HG02759 (cell line): ENCODE measurements at regions not wholly inside any gene's neighbourhood (a gene's known extent, or its start where the extent isn't known, plus 50 kb on each side); places are given as distances from the start of the nearest gene placed in this dataset.
"Not testable (repeated sequence)": the region's sequence is repeated elsewhere in the genome, so short reads cannot be mapped to it uniquely, and the experiment has no call there.

Source experiments
- ATAC-seq: cut with Tn5 transposase; IDR thresholded peaks from one replicate; pipeline ENCODE4 v1.9.1; 2021; ENCODE audit warnings: mild to moderate bottlenecking, moderate library complexity; ENCODE audit not compliant: unreplicated experiment

- no peak for ATAC-seq
These were observed 150.5 kb downstream of the UNC5CL start for GRCh38 chr6:40888456-40888990.

DNA sequence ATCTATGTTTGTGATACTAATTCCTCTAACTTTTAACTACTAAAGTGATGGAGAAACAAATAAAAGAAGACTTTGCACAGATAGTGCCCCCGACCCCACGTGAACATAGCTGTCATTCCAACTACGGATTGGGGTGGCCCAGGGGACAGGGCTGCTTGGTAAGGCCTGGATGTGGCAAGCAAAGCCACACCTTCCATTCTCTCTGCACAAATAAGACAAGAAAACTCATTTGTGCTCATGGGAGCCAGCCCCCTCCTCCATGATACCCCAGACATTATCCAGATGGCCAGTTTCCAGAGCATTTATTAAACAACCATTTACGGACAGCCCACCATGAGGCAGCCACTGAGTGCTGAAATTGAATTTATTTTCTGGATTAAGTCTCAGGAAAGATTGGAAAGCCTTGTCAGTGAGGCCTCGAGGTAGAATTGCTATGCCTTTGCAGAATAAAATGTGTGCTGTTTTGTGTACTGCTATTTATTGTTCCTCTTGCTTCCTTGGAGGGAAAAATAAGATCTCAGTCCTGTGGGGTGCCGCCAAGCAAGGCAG, 151.2 kb downstream of the UNC5CL start:
- no peak for ATAC-seq

DNA sequence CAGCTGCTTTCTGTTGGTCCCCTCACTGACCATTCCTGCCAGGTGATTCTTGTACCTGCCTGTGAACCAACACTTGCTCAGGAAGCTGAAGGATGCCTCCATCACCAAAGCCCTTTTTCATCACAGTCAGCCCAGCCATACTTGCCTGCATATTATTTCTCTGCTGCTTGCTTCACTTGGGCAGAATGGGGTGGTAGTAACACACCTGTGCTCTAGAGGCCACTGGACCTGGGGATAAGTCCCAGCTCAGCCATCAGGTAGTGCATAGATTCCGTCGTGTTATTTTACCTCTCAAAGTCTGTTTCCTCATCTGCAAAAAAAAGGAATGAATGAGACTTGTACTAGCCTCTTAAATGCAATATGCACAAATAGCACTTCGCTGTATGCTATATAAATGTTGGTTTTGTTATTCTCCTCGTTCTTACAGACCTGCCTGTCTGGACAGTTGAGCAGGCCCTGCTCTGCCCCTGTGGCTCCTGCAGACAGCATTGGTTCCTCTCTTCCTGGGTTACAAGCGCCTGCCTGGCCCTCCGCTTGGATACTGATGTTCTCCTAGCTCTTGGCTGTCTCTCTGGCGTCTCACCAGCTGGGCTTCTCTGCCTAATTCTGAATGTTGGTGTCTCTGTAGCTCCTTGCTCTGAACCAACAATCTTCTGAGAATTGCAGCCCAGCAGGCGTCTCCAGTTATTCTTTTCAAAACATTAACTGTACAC, 151.8 kb downstream of the UNC5CL start:
- ATAC-seq: no peak

- ATAC-seq: no peak
These were observed 153.8 kb downstream of the UNC5CL start for GRCh38 chr6:40885139-40885774.

GRCh38 chr6:40882323-40882997, 156.6 kb downstream of the UNC5CL start:
- ATAC-seq: no peak

DNA sequence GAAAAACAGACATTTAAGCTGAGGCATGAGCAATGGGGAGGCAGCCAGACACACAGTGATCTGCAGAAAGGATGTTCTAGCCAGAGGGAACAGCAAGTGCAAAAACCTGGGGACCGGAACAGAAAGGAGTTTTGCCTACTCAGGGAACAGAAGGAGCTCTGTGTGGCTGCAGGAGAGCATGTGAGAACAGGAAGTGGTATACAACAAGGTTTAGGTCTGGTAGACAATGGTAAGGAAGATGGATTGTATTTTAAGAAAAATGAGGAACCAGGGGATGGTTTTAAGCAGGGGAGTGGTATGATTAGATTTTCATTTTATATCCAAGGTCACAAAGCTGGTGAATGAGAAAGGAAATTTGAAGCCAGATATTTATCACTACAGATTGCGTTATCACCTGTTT, 157.5 kb downstream of the UNC5CL start:
- no peak for ATAC-seq

- ATAC-seq: no peak
These were observed 158.1 kb downstream of the UNC5CL start for GRCh38 chr6:40880906-40881305.

DNA sequence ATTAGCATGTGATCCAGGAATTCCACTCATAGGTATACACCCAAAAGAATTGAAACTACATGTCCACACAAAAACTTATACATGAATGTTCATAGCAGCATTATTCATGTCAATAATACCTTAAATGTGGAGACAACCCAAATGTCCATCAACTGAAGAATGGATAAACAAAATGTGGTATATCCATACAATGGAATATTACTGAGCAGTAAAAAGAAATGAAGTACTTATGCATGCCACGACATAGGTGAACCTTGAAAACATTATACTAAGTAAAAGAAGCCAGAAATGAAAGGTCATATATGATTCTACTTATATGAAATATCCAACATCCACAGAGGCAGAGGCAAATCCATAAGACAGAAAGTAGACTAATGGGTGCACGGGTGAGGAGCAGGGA, 159.9 kb downstream of the UNC5CL start:
- no peak for ATAC-seq

GRCh38 chr6:40877362-40877761, 161.7 kb downstream of the UNC5CL start:
- no peak for ATAC-seq

GRCh38 chr6:40876336-40876735, 162.7 kb downstream of the UNC5CL start:
- no peak for ATAC-seq

GRCh38 chr6:40874495-40874894, 164.5 kb downstream of the UNC5CL start:
- no peak for ATAC-seq

- ATAC-seq: no peak
These were observed 167.6 kb downstream of the UNC5CL start for GRCh38 chr6:40871424-40871823.

- ATAC-seq: not testable (repeated sequence)
These were observed 170.7 kb downstream of the UNC5CL start for GRCh38 chr6:40868089-40868865.

- ATAC-seq: not testable (repeated sequence)
These were observed 171.5 kb downstream of the UNC5CL start for GRCh38 chr6:40867527-40867926.

DNA sequence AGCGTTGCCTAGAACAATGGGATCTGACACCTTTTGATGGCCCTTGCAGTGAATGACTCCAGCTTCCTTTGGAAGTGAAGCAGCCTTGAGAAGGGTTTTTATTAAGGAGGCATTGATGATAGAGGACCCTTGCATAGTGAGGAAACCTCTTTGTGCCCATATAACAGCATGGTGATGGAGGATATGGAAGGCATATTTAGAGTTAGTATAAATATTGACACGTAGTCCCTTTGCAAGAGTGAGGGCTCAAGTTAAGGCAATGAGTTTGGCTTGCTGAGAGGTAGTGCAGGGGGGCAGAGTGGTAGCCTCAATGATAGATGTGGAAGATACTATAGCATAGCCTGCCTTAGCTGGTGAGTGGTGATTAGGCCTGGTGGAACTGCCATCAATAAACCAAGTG, 173.8 kb downstream of the UNC5CL start:
- not testable (repeated sequence) for ATAC-seq

DNA sequence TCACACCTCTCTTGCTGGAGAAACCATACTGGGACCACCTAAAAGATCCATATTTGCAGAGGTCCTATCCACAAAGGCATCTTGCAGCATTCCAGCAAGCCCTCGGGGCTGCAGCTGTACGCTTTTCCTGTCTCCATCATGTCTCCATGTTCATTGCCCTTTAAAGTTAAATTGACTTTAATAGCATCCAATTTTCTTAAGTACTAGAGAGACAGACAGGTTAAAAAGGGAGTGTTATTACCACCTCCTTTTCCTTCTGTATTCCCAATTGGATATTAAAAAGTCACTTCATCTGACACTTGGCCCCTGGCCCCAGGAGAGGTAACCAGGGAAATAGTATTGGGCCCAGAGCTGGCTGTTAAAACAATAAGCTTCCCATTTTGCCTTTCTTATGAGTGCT, 178.6 kb downstream of the UNC5CL start:
- no peak for ATAC-seq

DNA sequence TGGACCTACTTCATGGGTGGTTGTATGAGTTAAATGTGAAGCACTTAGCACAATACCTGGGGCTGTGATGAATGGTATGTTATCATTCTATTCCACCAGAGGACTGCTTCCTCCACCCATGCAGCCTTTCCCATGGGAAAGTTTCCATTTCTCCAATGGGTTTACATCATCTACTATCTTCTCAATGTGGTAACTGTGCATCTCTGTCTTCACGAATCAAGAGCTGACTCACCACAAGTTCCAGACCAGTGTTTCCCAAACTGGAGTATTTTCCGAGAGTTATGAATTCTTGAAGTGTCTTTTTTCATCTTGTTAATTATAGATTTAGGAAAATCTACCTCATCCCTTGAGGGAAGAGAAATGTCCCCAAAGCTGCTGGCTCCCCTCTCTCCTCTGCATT, 182.8 kb downstream of the UNC5CL start:
- ATAC-seq: no peak

DNA sequence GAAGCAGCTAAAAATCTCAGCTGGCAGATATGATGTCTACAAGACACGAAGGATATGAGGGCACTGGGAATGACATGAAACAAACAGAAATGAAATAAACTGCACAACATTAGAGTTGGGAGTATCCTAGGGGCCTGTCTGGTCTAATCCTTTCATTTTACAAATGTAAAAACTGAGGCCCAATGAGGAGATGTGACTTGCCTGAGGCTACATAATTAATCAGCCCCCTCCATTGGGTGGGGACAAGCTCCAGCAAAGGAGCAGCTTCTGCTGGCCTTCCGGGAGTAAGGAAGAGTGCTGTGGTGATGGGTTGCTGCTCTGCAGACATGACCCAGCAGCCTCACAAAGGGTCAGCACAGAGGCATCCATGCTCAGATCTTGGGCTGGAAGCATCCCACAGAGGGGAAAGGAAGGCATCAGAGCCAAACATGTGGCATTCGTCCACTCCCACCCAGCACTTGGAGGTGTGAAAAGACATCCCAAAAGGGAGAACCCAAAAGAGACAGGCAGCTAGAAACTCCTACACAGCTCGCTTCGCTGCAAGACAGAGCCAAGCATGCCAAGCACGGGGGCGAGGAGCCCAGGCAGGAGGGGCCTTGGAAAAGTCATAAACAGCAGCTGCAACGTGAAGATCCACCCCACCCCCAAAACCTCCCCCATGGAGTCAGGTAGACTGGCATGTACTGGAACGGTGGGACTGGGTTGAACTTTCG, 183.7 kb downstream of the UNC5CL start:
- ATAC-seq: no peak

GRCh38 chr6:40854592-40854991, 184.4 kb downstream of the UNC5CL start:
- no peak for ATAC-seq

GRCh38 chr6:40852779-40853373, 186.1 kb downstream of the UNC5CL start:
- no peak for ATAC-seq
